ENCODE measurements at regions not wholly inside any gene's neighbourhood (a gene's known extent, or its start where the extent isn't known, plus 50 kb on each side); places are given as distances from the start of the nearest gene placed in this dataset.
"Not testable (repeated sequence)": the region's sequence is repeated elsewhere in the genome, so short reads cannot be mapped to it uniquely, and the experiment has no call there.

- DNase-seq (ENCODE audit: low read depth) = not testable (repeated sequence)
Measured at GRCh38 chr7:29699723-29700122, 106.6 kb upstream of the WIPF3 start.

GRCh38 chr7:29701540-29701939 lies 104.8 kb upstream of the WIPF3 start:
- DNase-seq (ENCODE audit: low read depth) = not testable (repeated sequence)

- DNase-seq (ENCODE audit: low read depth) = not testable (repeated sequence)
Measured at GRCh38 chr7:29703830-29704229, 102.5 kb upstream of the WIPF3 start.

GRCh38 chr7:29709002-29709401 lies 97.3 kb upstream of the WIPF3 start:
- not testable (repeated sequence) for DNase-seq (ENCODE audit: low read depth)

GRCh38 chr7:29723127-29723526 lies 83.2 kb upstream of the WIPF3 start:
- DNase-seq (ENCODE audit: low read depth) = peak; percentile 99

- peak; percentile 53 for DNase-seq (ENCODE audit: low read depth)
Measured at GRCh38 chr7:29723599-29723998, 82.7 kb upstream of the WIPF3 start.

- peak; percentile 46 for DNase-seq (ENCODE audit: low read depth)
Measured at GRCh38 chr7:29729534-29730165, 76.7 kb upstream of the WIPF3 start.

- DNase-seq (ENCODE audit: low read depth) = no peak
Measured at GRCh38 chr7:29734246-29734731, 72.0 kb upstream of the WIPF3 start.

GRCh38 chr7:29747645-29748245 lies 58.6 kb upstream of the WIPF3 start:
- not testable (repeated sequence) for DNase-seq (ENCODE audit: low read depth)

- peak; percentile 64 for DNase-seq (ENCODE audit: low read depth)
Measured at GRCh38 chr7:29748286-29749099, 57.8 kb upstream of the WIPF3 start.

- DNase-seq (ENCODE audit: low read depth) = peak; percentile 22
Measured at GRCh38 chr7:29749701-29750321, 56.5 kb upstream of the WIPF3 start.

GRCh38 chr7:29750373-29750940 lies 55.9 kb upstream of the WIPF3 start:
- DNase-seq (ENCODE audit: low read depth) = not testable (repeated sequence)

- DNase-seq (ENCODE audit: low read depth) = not testable (repeated sequence)
Measured at GRCh38 chr7:29751012-29751411, 55.3 kb upstream of the WIPF3 start.

- no peak for DNase-seq (ENCODE audit: low read depth)
Measured at GRCh38 chr7:29754874-29755490, 51.3 kb upstream of the WIPF3 start.

Measured in Daoy (cell line).